Naive B cell (primary cell): ENCODE measurements at regions not wholly inside any gene's neighbourhood (a gene's known extent, or its start where the extent isn't known, plus 50 kb on each side); places are given as distances from the start of the nearest gene placed in this dataset.

Source experiments
- ATAC-seq, 2 donors: fragments of 150-1000 bp; cut with Tn5 transposase; 2 replicates each; pipeline ENCODE4 v1.10.0; 2021; ENCODE audit warnings: low read depth in 2 of 2, mild to moderate bottlenecking in 2 of 2, moderate library complexity in 2 of 2
- DNase-seq: peaks from one replicate; pipeline ENCODE4 v3.0.0; 2022
- H3K27ac Mint-ChIP-seq, 6 donors: one replicate each; pipeline ENCODE4 v1.8.0; 2020 to 2022; ENCODE audit warnings: mild to moderate bottlenecking in 6 of 6, mixed read lengths in 6 of 6, moderate library complexity in 5 of 6, inconsistent platforms in 2 of 6
- H3K27me3 Mint-ChIP-seq, 3 donors: one replicate each; pipeline ENCODE4 v1.8.0; 2021 to 2022; ENCODE audit warnings: mixed read lengths in 3 of 3, mild to moderate bottlenecking in 1 of 3
- H3K36me3 Mint-ChIP-seq, 2 donors: one replicate each; pipeline ENCODE4 v1.8.0; 2020 to 2022; ENCODE audit warnings: mixed read lengths in 2 of 2, inconsistent platforms in 1 of 2, mild to moderate bottlenecking in 1 of 2
- H3K4me1 Mint-ChIP-seq, 3 donors: one replicate each; pipeline ENCODE4 v1.8.0; 2020 to 2022; ENCODE audit warnings: mixed read lengths in 3 of 3, inconsistent platforms in 1 of 3, mild to moderate bottlenecking in 1 of 3, moderate library complexity in 1 of 3
- H3K4me3 Mint-ChIP-seq, 8 donors: one replicate each; pipeline ENCODE4 v1.8.0; 2020 to 2022; ENCODE audit warnings: mild to moderate bottlenecking in 8 of 8, mixed read lengths in 8 of 8, moderate library complexity in 8 of 8, inconsistent platforms in 2 of 8
- H3K9me3 Mint-ChIP-seq, 7 donors: one replicate each; pipeline ENCODE4 v1.8.0; 2020 to 2022; ENCODE audit warnings: mixed read lengths in 7 of 7, mild to moderate bottlenecking in 5 of 7, inconsistent platforms in 2 of 7, moderate library complexity in 1 of 7

- Mint-ChIP-seq H3K36me3 (no peaks in the 10 kb centered on the region), H3K27me3 (peaks cover 0 to 18% (median 7%) of the 10 kb centered on the region in 3 donors), H3K27ac (no peak overlapping the region), H3K4me1 (no peaks in the 10 kb centered on the region), H3K9me3 (peaks cover 0 to 6% (median 2%) of the 10 kb centered on the region in 7 donors), H3K4me3 (no peak overlapping the region)
- DNase-seq (no peak), ATAC-seq (no peak)
Measured at GRCh38 chr10:128336401-128336800, 210.2 kb upstream of the MKI67 start.

DNA sequence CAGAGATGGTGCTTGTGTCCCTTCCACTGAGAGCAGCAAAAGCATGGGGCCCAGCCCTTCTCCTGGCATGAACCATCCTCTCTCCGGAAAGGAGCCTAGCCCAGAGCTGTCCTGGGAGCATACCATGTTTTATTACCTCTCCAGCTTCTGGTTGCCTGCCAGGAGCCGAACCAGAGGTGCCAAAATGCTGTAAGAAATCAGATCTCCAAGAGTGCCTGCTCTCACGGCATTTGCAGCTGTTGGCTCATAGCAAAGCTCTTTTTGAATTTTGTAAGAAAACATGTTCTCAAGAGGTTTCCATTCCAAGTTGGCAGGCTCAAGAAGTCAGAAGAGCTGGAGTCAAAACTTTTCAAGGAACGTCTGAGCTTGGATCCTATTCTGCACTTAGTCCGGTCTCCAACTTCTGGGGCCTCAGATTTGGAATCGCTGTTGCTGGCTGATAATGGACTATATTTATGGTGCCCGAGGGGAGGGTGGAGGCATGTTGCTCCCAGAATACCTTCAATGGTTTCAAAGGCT, 211.7 kb upstream of the MKI67 start:
- no peak overlapping the region for H3K27ac Mint-ChIP-seq
- DNase-seq (no peak), ATAC-seq (no peak)
- H3K36me3 Mint-ChIP-seq, result no peaks in the 10 kb centered on the region
- H3K9me3 Mint-ChIP-seq, result peaks cover 0 to 6% (median 2%) of the 10 kb centered on the region in 7 donors
- H3K4me3 Mint-ChIP-seq, result no peak overlapping the region
- no peaks in the 10 kb centered on the region for H3K4me1 Mint-ChIP-seq
- peaks cover 0 to 25% (median 8%) of the 10 kb centered on the region in 3 donors for H3K27me3 Mint-ChIP-seq

DNA sequence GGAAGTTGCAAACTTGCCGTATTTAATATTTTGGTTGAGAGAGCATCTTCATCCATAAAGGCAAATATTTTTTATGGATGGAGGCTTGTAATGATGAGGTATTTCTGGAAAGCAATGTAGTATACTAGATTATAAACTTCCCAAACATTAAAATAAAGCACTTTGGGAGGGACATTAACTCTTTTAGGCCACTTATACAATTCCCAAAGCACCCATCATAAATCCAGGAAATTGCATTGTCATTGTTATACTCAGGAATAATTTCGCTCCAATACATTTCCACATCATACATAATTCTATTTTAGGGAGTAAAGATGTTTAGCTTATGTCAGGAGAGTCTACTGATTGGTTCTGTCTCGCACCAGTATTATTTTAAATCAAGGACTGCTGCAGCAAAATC, 212.7 kb upstream of the MKI67 start:
- no peak overlapping the region for H3K27ac Mint-ChIP-seq
- H3K9me3 Mint-ChIP-seq, result peaks cover 0 to 4% (median 0%) of the 10 kb centered on the region in 7 donors
- H3K27me3 Mint-ChIP-seq, result peaks cover 0 to 28% (median 8%) of the 10 kb centered on the region in 3 donors
- no peak overlapping the region for H3K4me3 Mint-ChIP-seq
- no peaks in the 10 kb centered on the region for H3K36me3 Mint-ChIP-seq
- no peaks in the 10 kb centered on the region for H3K4me1 Mint-ChIP-seq
- DNase-seq, result no peak
- ATAC-seq, result no peak

GRCh38 chr10:128339753-128340152, 213.5 kb upstream of the MKI67 start:
- Mint-ChIP-seq H3K9me3 (peaks cover 0 to 2% (median 0%) of the 10 kb centered on the region in 7 donors), H3K4me3 (no peak overlapping the region), H3K27ac (no peak overlapping the region), H3K36me3 (no peaks in the 10 kb centered on the region), H3K27me3 (peaks cover 0 to 28% (median 8%) of the 10 kb centered on the region in 3 donors), H3K4me1 (no peaks in the 10 kb centered on the region)
- DNase-seq (no peak), ATAC-seq (no peak)

- H3K9me3 Mint-ChIP-seq, result peaks cover 0 to 4% (median 0%) of the 10 kb centered on the region in 7 donors
- H3K4me3 Mint-ChIP-seq, result no peak overlapping the region
- no peaks in the 10 kb centered on the region for H3K36me3 Mint-ChIP-seq
- DNase-seq (no peak), ATAC-seq (no peak)
- no peak overlapping the region for H3K27ac Mint-ChIP-seq
- no peaks in the 10 kb centered on the region for H3K4me1 Mint-ChIP-seq
- H3K27me3 Mint-ChIP-seq, result peaks cover 8 to 17% (median 11%) of the 10 kb centered on the region in 3 donors
Measured at GRCh38 chr10:128345353-128345752, 219.1 kb upstream of the MKI67 start.

- no peak overlapping the region for H3K4me3 Mint-ChIP-seq
- no peaks in the 10 kb centered on the region for H3K4me1 Mint-ChIP-seq
- peaks cover 11 to 17% (median 12%) of the 10 kb centered on the region in 3 donors for H3K27me3 Mint-ChIP-seq
- no peak for DNase-seq
- ATAC-seq, result no peak
- no peaks in the 10 kb centered on the region for H3K36me3 Mint-ChIP-seq
- H3K27ac Mint-ChIP-seq, result no peak overlapping the region
- peaks cover 0 to 13% (median 4%) of the 10 kb centered on the region in 7 donors for H3K9me3 Mint-ChIP-seq
Measured at GRCh38 chr10:128360783-128361182, 234.6 kb upstream of the MKI67 start.

- H3K27me3 Mint-ChIP-seq, result peaks cover 11 to 17% (median 12%) of the 10 kb centered on the region in 3 donors
- H3K27ac Mint-ChIP-seq, result no peak overlapping the region
- peaks cover 0 to 13% (median 4%) of the 10 kb centered on the region in 7 donors for H3K9me3 Mint-ChIP-seq
- no peaks in the 10 kb centered on the region for H3K4me1 Mint-ChIP-seq
- no peak for ATAC-seq
- no peak overlapping the region for H3K4me3 Mint-ChIP-seq
- H3K36me3 Mint-ChIP-seq, result no peaks in the 10 kb centered on the region
- no peak for DNase-seq
Measured at GRCh38 chr10:128361487-128361886, 235.3 kb upstream of the MKI67 start.

DNA sequence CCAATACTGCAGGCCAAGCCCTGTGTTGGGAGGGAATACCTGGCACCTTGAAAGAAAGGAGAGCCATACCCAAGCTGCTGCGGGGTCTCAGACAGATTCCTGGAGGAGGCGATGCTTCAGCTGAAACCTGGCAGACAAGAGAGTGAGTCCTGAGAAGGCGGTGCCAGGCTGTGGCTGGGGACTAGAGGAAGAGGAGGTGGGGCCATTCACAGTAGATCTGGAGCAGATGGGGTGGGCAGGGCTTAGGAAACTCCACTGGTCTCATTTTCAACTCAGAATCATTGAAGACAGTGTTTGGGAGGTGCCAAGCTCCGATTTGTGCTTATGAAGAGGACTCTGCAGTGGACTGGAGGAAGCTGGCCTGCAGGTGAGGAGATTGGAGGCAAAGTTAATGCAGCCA, 236.3 kb upstream of the MKI67 start:
- no peak for DNase-seq
- ATAC-seq, result no peak
- Mint-ChIP-seq H3K27me3 (peaks cover 11 to 17% (median 12%) of the 10 kb centered on the region in 3 donors), H3K36me3 (no peaks in the 10 kb centered on the region), H3K9me3 (peaks cover 0 to 13% (median 4%) of the 10 kb centered on the region in 7 donors), H3K4me1 (no peaks in the 10 kb centered on the region), H3K27ac (no peak overlapping the region), H3K4me3 (no peak overlapping the region)

DNA sequence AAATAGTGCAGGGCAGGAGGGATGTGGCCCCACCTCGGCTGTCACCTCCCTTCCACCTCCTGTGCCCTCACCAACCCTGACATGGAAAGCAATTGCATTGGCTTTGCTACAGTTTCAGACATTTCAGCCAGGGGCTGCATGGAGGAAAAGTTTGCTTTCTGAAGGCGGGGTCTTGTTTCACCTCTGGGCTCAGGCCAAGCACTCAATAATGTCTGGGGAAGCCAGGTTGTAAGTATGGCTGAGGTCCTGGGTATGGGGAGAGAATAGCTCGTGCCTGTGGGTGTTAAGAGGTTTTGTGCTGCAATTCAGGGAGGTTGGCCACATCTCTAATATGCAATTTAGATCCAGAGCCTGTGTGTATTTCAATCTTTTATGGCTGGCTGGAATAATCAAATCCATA, 238.4 kb upstream of the MKI67 start:
- no peak overlapping the region for H3K27ac Mint-ChIP-seq
- ATAC-seq (no peak), DNase-seq (no peak)
- no peak overlapping the region for H3K4me3 Mint-ChIP-seq
- no peaks in the 10 kb centered on the region for H3K36me3 Mint-ChIP-seq
- H3K4me1 Mint-ChIP-seq, result no peaks in the 10 kb centered on the region
- H3K9me3 Mint-ChIP-seq, result peaks cover 0 to 13% (median 0%) of the 10 kb centered on the region in 7 donors
- H3K27me3 Mint-ChIP-seq, result peaks cover 6 to 17% (median 11%) of the 10 kb centered on the region in 3 donors

GRCh38 chr10:128365156-128365725, 239.0 kb upstream of the MKI67 start:
- Mint-ChIP-seq H3K4me1 (no peaks in the 10 kb centered on the region), H3K36me3 (no peaks in the 10 kb centered on the region), H3K27me3 (peaks cover 6 to 14% (median 11%) of the 10 kb centered on the region in 3 donors), H3K27ac (no peak overlapping the region), H3K9me3 (peaks cover 0 to 13% (median 0%) of the 10 kb centered on the region in 7 donors), H3K4me3 (no peak overlapping the region)
- DNase-seq, result no peak
- no peak for ATAC-seq

GRCh38 chr10:128367807-128368206, 241.6 kb upstream of the MKI67 start:
- no peak for DNase-seq
- Mint-ChIP-seq H3K9me3 (peaks cover 0 to 7% (median 2%) of the 10 kb centered on the region in 7 donors), H3K27me3 (peaks cover 4 to 17% (median 11%) of the 10 kb centered on the region in 3 donors), H3K4me3 (no peak overlapping the region), H3K36me3 (no peaks in the 10 kb centered on the region), H3K27ac (no peak overlapping the region), H3K4me1 (no peaks in the 10 kb centered on the region)
- ATAC-seq, result no peak

DNA sequence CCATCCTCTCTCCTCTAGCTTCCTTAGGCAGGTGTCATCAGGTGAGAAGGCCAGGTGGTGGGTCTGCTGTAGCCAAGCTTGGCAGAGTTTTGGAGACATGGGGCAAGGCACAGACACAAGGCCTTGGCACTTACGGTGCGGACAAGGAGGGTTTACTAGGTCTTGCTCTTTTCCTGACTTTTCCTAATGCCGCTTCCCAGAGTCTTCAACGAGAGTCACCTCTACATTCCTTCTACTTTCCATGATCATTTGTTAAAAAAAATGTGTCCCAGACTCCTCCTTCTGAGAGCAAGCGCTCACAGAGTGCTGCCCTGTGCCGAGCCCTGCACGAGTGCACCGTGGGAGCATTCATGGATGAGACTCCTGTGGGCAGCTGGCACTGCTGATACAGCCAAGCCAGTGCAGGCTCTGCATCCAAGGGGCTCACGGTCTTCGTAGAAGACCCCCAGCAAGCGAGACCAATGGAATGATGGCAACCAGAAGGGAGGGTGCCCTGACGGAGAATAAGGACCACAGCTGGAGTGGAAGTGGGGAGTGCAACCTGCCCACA, 243.0 kb upstream of the MKI67 start:
- no peak overlapping the region for H3K27ac Mint-ChIP-seq
- ATAC-seq (no peak), DNase-seq (no peak)
- H3K27me3 Mint-ChIP-seq, result peaks cover 3 to 7% (median 4%) of the 10 kb centered on the region in 3 donors
- H3K9me3 Mint-ChIP-seq, result peaks cover 0 to 7% (median 1%) of the 10 kb centered on the region in 7 donors
- no peaks in the 10 kb centered on the region for H3K36me3 Mint-ChIP-seq
- no peak overlapping the region for H3K4me3 Mint-ChIP-seq
- no peaks in the 10 kb centered on the region for H3K4me1 Mint-ChIP-seq

- no peak for DNase-seq
- no peak overlapping the region for H3K27ac Mint-ChIP-seq
- peaks cover 0 to 6% (median 5%) of the 10 kb centered on the region in 3 donors for H3K27me3 Mint-ChIP-seq
Measured at GRCh38 chr10:128373071-128373749, 247.0 kb upstream of the MKI67 start.

DNA sequence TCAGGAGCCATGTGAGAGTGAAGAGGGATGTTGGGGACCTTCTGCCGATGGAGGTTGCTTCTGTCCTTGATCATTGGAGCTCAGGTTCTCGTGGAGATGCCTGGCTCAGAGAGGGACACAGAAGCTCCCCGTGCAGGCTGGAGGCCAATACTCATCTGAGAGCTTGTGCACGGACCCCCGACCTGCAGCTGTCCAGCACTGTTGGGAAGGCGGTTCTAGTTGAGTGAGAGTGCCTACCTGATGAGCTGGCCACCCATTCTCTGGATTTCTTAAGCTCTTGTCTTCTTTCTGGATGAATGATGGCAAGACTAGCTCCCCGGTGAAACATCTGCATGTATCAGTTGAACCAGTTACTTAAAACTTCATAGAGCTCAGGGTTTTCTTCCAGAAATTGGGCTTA, 247.6 kb upstream of the MKI67 start:
- ATAC-seq (no peak), DNase-seq (no peak)
- Mint-ChIP-seq H3K27ac (no peak overlapping the region), H3K9me3 (peaks cover 0 to 13% (median 3%) of the 10 kb centered on the region in 7 donors), H3K4me3 (no peak overlapping the region), H3K27me3 (peaks cover under 1 to 10% (median 6%) of the 10 kb centered on the region in 3 donors), H3K4me1 (no peaks in the 10 kb centered on the region), H3K36me3 (no peaks in the 10 kb centered on the region)

More at GRCh38 chr10:128373071-128373749, 247.0 kb upstream of the MKI67 start:
- H3K9me3 Mint-ChIP-seq, result peaks cover 0 to 13% (median 3%) of the 10 kb centered on the region in 7 donors
- no peak for ATAC-seq
- no peaks in the 10 kb centered on the region for H3K36me3 Mint-ChIP-seq
- no peak overlapping the region for H3K4me3 Mint-ChIP-seq
- no peaks in the 10 kb centered on the region for H3K4me1 Mint-ChIP-seq
